ENCODE measurements at regions not wholly inside any gene's neighbourhood (a gene's known extent, or its start where the extent isn't known, plus 50 kb on each side); places are given as distances from the start of the nearest gene placed in this dataset.

DNA sequence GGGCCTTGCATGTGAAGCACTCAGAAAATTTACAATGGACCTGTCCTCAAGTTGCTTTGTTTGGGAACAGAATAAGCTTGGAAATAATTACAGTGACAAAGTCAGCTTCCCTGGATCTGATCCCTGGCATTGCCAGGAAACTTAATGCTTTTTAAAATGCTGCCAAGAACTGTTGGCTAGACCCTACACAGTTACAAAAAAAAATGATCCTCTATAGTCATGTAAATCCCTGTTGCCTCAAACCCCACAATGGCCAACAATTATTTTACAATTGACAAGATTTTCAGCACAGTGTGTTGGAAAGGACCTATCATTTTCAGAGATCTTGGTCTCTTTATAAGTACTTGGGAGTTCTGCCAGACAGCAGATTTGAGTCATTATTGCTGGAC lies 470.4 kb upstream of the ACVR2A start:
- TF ChIP-seq EZH2 (IDR thresholded peaks at IDR 0.05; ENCODE audit: low read depth, unreplicated experiment): no peak
- TF ChIP-seq CREB1 (CRISPR knock-in tag; IDR thresholded peaks at IDR 0.05; ENCODE audit: low read depth): no peak
- TF ChIP-seq, protein P1, sequence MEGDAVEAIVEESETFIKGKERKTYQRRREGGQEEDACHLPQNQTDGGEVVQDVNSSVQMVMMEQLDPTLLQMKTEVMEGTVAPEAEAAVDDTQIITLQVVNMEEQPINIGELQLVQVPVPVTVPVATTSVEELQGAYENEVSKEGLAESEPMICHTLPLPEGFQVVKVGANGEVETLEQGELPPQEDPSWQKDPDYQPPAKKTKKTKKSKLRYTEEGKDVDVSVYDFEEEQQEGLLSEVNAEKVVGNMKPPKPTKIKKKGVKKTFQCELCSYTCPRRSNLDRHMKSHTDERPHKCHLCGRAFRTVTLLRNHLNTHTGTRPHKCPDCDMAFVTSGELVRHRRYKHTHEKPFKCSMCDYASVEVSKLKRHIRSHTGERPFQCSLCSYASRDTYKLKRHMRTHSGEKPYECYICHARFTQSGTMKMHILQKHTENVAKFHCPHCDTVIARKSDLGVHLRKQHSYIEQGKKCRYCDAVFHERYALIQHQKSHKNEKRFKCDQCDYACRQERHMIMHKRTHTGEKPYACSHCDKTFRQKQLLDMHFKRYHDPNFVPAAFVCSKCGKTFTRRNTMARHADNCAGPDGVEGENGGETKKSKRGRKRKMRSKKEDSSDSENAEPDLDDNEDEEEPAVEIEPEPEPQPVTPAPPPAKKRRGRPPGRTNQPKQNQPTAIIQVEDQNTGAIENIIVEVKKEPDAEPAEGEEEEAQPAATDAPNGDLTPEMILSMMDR (conservative IDR thresholded peaks at IDR 0.05; ENCODE audit: low read depth in 2 of 2): no peak
- TF ChIP-seq ZNF114 (CRISPR knock-in tag; IDR thresholded peaks at IDR 0.05): no peak

Measured in GM23338 (cell line).